ENCODE measurements at regions not wholly inside any gene's neighbourhood (a gene's known extent, or its start where the extent isn't known, plus 50 kb on each side); places are given as distances from the start of the nearest gene placed in this dataset.

GRCh38 chr7:65750511-65751344, 122.1 kb upstream of the VKORC1L1 start (continued):
- TF ChIP-seq ETV5 (CRISPR knock-in tag; IDR thresholded peaks at IDR 0.05; ENCODE audit: borderline replicate concordance) (peak; percentile 27), ZFP62 (CRISPR knock-in tag; IDR thresholded peaks at IDR 0.05) (no peak), NCOR1 (IDR thresholded peaks at IDR 0.05; ENCODE audit: borderline replicate concordance, low read length) (no peak), ZFP36L1 (CRISPR knock-in tag; IDR thresholded peaks at IDR 0.05) (no peak), NFE2L1 (CRISPR knock-in tag; IDR thresholded peaks at IDR 0.05; ENCODE audit: borderline replicate concordance) (no peak), ZIK1 (CRISPR knock-in tag; IDR thresholded peaks at IDR 0.05; ENCODE audit: borderline replicate concordance, low read depth) (0 out of 2 replicates have a peak, but pooled peaks have one; percentile 34), ZNF354B (CRISPR knock-in tag; IDR thresholded peaks at IDR 0.05) (no peak), RERE (CRISPR knock-in tag; IDR thresholded peaks at IDR 0.05; ENCODE audit: low read depth) (no peak), ZSCAN30 (CRISPR knock-in tag; IDR thresholded peaks at IDR 0.05) (0 out of 2 replicates have a peak, but pooled peaks have one; percentile 63), ZFP90 (CRISPR knock-in tag; IDR thresholded peaks at IDR 0.05; ENCODE audit: borderline replicate concordance) (no peak), ZNF782 (CRISPR knock-in tag; IDR thresholded peaks at IDR 0.05; ENCODE audit: borderline replicate concordance) (no peak), CCAR2 (optimal IDR thresholded peaks at IDR 0.05; ENCODE audit: low read depth, low read length) (no peak), ZNF180 (CRISPR knock-in tag; IDR thresholded peaks at IDR 0.05; ENCODE audit: borderline replicate concordance, low read depth) (no peak), PITX1 (CRISPR knock-in tag; IDR thresholded peaks at IDR 0.05) (peak; percentile 68; the same call in 1 of the 2 replicates), ZFX (CRISPR knock-in tag; IDR thresholded peaks at IDR 0.05; ENCODE audit: low read depth) (peak; percentile 72), HES4 (CRISPR knock-in tag; IDR thresholded peaks at IDR 0.05; ENCODE audit: borderline replicate concordance) (peak; percentile 23; the same call in 1 of the 2 replicates), SATB2 (CRISPR knock-in tag; IDR thresholded peaks at IDR 0.05) (0 out of 2 replicates have a peak, but pooled peaks have one; percentile 27), ZBTB14 (CRISPR knock-in tag; IDR thresholded peaks at IDR 0.05) (peak; percentile 43; the same call in 1 of the 2 replicates), THRA (CRISPR knock-in tag; IDR thresholded peaks at IDR 0.05; ENCODE audit: borderline replicate concordance) (0 out of 2 replicates have a peak, but pooled peaks have one; percentile 8), YY1 (IDR thresholded peaks at IDR 0.05; ENCODE audit: insufficient read depth, insufficient replicate concordance, low read depth, low read length) (peak; percentile 85), ZNF75D (CRISPR knock-in tag; IDR thresholded peaks at IDR 0.05; ENCODE audit: borderline replicate concordance) (no peak), IRF2 (CRISPR knock-in tag; IDR thresholded peaks at IDR 0.05) (no peak)
